ENCODE measurements at regions not wholly inside any gene's neighbourhood (a gene's known extent, or its start where the extent isn't known, plus 50 kb on each side); places are given as distances from the start of the nearest gene placed in this dataset.
"Not testable (repeated sequence)": the region's sequence is repeated elsewhere in the genome, so short reads cannot be mapped to it uniquely, and the experiment has no call there.

- no peaks in the 10 kb centered on the region for H3K9me3 Mint-ChIP-seq
- H3K4me1 Mint-ChIP-seq (ENCODE audit: low read depth), result no peaks in the 10 kb centered on the region
- H3K4me3 Mint-ChIP-seq, result no peak overlapping the region
- no peak overlapping the region for H3K27ac Mint-ChIP-seq
- no peaks in the 10 kb centered on the region for H3K36me3 Mint-ChIP-seq (ENCODE audit: low read depth)
- DNase-seq (ENCODE audit: low spot score), result no peak
- intact Hi-C loops (cut with micrococcal nuclease), result no loop called here
- peaks cover 4% of the 10 kb centered on the region for H3K27me3 Mint-ChIP-seq (ENCODE audit: insufficient read depth)
Observed at GRCh38 chr5:57932761-57933160, 450.1 kb upstream of the ACTBL2 start.

GRCh38 chr5:57931807-57932206 is 449.2 kb upstream of the ACTBL2 start:
- Mint-ChIP-seq H3K4me1 (ENCODE audit: low read depth) (no peaks in the 10 kb centered on the region), H3K36me3 (ENCODE audit: low read depth) (no peaks in the 10 kb centered on the region), H3K4me3 (no peak overlapping the region), H3K27me3 (ENCODE audit: insufficient read depth) (peaks cover 4% of the 10 kb centered on the region), H3K9me3 (no peaks in the 10 kb centered on the region), H3K27ac (no peak overlapping the region)
- no peak for DNase-seq (ENCODE audit: low spot score)
- intact Hi-C loops (cut with micrococcal nuclease), result no loop called here

- Mint-ChIP-seq H3K4me1 (ENCODE audit: low read depth) (no peaks in the 10 kb centered on the region), H3K9me3 (no peaks in the 10 kb centered on the region), H3K36me3 (ENCODE audit: low read depth) (no peaks in the 10 kb centered on the region), H3K4me3 (no peak overlapping the region), H3K27ac (no peak overlapping the region), H3K27me3 (ENCODE audit: insufficient read depth) (peaks cover 4% of the 10 kb centered on the region)
- DNase-seq (ENCODE audit: low spot score), result no peak
- intact Hi-C loops (cut with micrococcal nuclease), result no loop called here
Observed at GRCh38 chr5:57931352-57931751, 448.7 kb upstream of the ACTBL2 start.

GRCh38 chr5:57929271-57929670 is 446.7 kb upstream of the ACTBL2 start:
- no peaks in the 10 kb centered on the region for H3K4me1 Mint-ChIP-seq (ENCODE audit: low read depth)
- peaks cover 4% of the 10 kb centered on the region for H3K27me3 Mint-ChIP-seq (ENCODE audit: insufficient read depth)
- no peaks in the 10 kb centered on the region for H3K36me3 Mint-ChIP-seq (ENCODE audit: low read depth)
- intact Hi-C loops (cut with micrococcal nuclease), result no loop called here
- H3K9me3 Mint-ChIP-seq, result no peaks in the 10 kb centered on the region
- DNase-seq (ENCODE audit: low spot score), result no peak
- no peak overlapping the region for H3K4me3 Mint-ChIP-seq
- H3K27ac Mint-ChIP-seq, result no peak overlapping the region

- DNase-seq (ENCODE audit: low spot score); H3K27me3 Mint-ChIP-seq (ENCODE audit: insufficient read depth); intact Hi-C loops (cut with micrococcal nuclease); H3K36me3 Mint-ChIP-seq (ENCODE audit: low read depth); H3K4me3 Mint-ChIP-seq; H3K9me3 Mint-ChIP-seq; H3K27ac Mint-ChIP-seq; H3K4me1 Mint-ChIP-seq (ENCODE audit: low read depth): not testable (repeated sequence)
Observed at GRCh38 chr5:57923094-57923493, 440.5 kb upstream of the ACTBL2 start.

- Mint-ChIP-seq H3K4me1 (ENCODE audit: low read depth) (no peaks in the 10 kb centered on the region), H3K4me3 (no peak overlapping the region), H3K27ac (no peak overlapping the region), H3K9me3 (no peaks in the 10 kb centered on the region), H3K27me3 (ENCODE audit: insufficient read depth) (no peaks in the 10 kb centered on the region), H3K36me3 (ENCODE audit: low read depth) (no peaks in the 10 kb centered on the region)
- DNase-seq (ENCODE audit: low spot score), result no peak
- intact Hi-C loops (cut with micrococcal nuclease), result no loop called here
Observed at GRCh38 chr5:57917004-57917403, 434.4 kb upstream of the ACTBL2 start.

GRCh38 chr5:57915536-57915935 is 432.9 kb upstream of the ACTBL2 start:
- Mint-ChIP-seq H3K27me3 (ENCODE audit: insufficient read depth) (no peaks in the 10 kb centered on the region), H3K36me3 (ENCODE audit: low read depth) (no peaks in the 10 kb centered on the region), H3K4me3 (no peak overlapping the region), H3K9me3 (no peaks in the 10 kb centered on the region), H3K4me1 (ENCODE audit: low read depth) (no peaks in the 10 kb centered on the region), H3K27ac (no peak overlapping the region)
- intact Hi-C loops (cut with micrococcal nuclease), result no loop called here
- no peak for DNase-seq (ENCODE audit: low spot score)

- H3K4me3 Mint-ChIP-seq, result no peak overlapping the region
- no peaks in the 10 kb centered on the region for H3K27me3 Mint-ChIP-seq (ENCODE audit: insufficient read depth)
- no peak for DNase-seq (ENCODE audit: low spot score)
- no peaks in the 10 kb centered on the region for H3K4me1 Mint-ChIP-seq (ENCODE audit: low read depth)
- H3K27ac Mint-ChIP-seq, result no peak overlapping the region
- H3K36me3 Mint-ChIP-seq (ENCODE audit: low read depth), result no peaks in the 10 kb centered on the region
- intact Hi-C loops (cut with micrococcal nuclease), result no loop called here
- H3K9me3 Mint-ChIP-seq, result no peaks in the 10 kb centered on the region
Observed at GRCh38 chr5:57911438-57911837, 428.8 kb upstream of the ACTBL2 start.

- no peaks in the 10 kb centered on the region for H3K4me1 Mint-ChIP-seq (ENCODE audit: low read depth)
- intact Hi-C loops (cut with micrococcal nuclease), result no loop called here
- peaks cover 5% of the 10 kb centered on the region for H3K27me3 Mint-ChIP-seq (ENCODE audit: insufficient read depth)
- no peak for DNase-seq (ENCODE audit: low spot score)
- H3K4me3 Mint-ChIP-seq, result no peak overlapping the region
- H3K36me3 Mint-ChIP-seq (ENCODE audit: low read depth), result no peaks in the 10 kb centered on the region
- H3K27ac Mint-ChIP-seq, result no peak overlapping the region
- no peaks in the 10 kb centered on the region for H3K9me3 Mint-ChIP-seq
Observed at GRCh38 chr5:57906671-57907070, 424.1 kb upstream of the ACTBL2 start.

- Mint-ChIP-seq H3K4me1 (ENCODE audit: low read depth) (no peaks in the 10 kb centered on the region), H3K9me3 (no peaks in the 10 kb centered on the region), H3K36me3 (ENCODE audit: low read depth) (no peaks in the 10 kb centered on the region), H3K27ac (no peak overlapping the region), H3K4me3 (no peak overlapping the region), H3K27me3 (ENCODE audit: insufficient read depth) (peaks cover 7% of the 10 kb centered on the region)
- DNase-seq (ENCODE audit: low spot score), result no peak
- intact Hi-C loops (cut with micrococcal nuclease), result no loop called here
Observed at GRCh38 chr5:57903458-57903857, 420.8 kb upstream of the ACTBL2 start.

- DNase-seq (ENCODE audit: low spot score), result no peak
- Mint-ChIP-seq H3K27me3 (ENCODE audit: insufficient read depth) (peaks cover 7% of the 10 kb centered on the region), H3K9me3 (no peaks in the 10 kb centered on the region), H3K36me3 (ENCODE audit: low read depth) (no peaks in the 10 kb centered on the region), H3K27ac (no peak overlapping the region), H3K4me1 (ENCODE audit: low read depth) (no peaks in the 10 kb centered on the region), H3K4me3 (no peak overlapping the region)
- intact Hi-C loops (cut with micrococcal nuclease), result no loop called here
Observed at GRCh38 chr5:57902095-57902494, 419.5 kb upstream of the ACTBL2 start.

- no peak for DNase-seq (ENCODE audit: low spot score)
- no peaks in the 10 kb centered on the region for H3K36me3 Mint-ChIP-seq (ENCODE audit: low read depth)
- H3K4me1 Mint-ChIP-seq (ENCODE audit: low read depth), result no peaks in the 10 kb centered on the region
- intact Hi-C loops (cut with micrococcal nuclease), result no loop called here
- no peak overlapping the region for H3K4me3 Mint-ChIP-seq
- H3K27me3 Mint-ChIP-seq (ENCODE audit: insufficient read depth), result peaks cover 7% of the 10 kb centered on the region
- H3K27ac Mint-ChIP-seq, result no peak overlapping the region
- H3K9me3 Mint-ChIP-seq, result no peaks in the 10 kb centered on the region
Observed at GRCh38 chr5:57900381-57900944, 417.9 kb upstream of the ACTBL2 start.

GRCh38 chr5:57896576-57896975 is 414.0 kb upstream of the ACTBL2 start:
- no peak overlapping the region for H3K4me3 Mint-ChIP-seq
- no peak overlapping the region for H3K27ac Mint-ChIP-seq
- intact Hi-C loops (cut with micrococcal nuclease), result no loop called here
- H3K27me3 Mint-ChIP-seq (ENCODE audit: insufficient read depth), result peaks cover 6% of the 10 kb centered on the region
- no peaks in the 10 kb centered on the region for H3K36me3 Mint-ChIP-seq (ENCODE audit: low read depth)
- H3K9me3 Mint-ChIP-seq, result no peaks in the 10 kb centered on the region
- no peaks in the 10 kb centered on the region for H3K4me1 Mint-ChIP-seq (ENCODE audit: low read depth)
- no peak for DNase-seq (ENCODE audit: low spot score)

GRCh38 chr5:57895766-57896165 is 413.2 kb upstream of the ACTBL2 start:
- Mint-ChIP-seq H3K27me3 (ENCODE audit: insufficient read depth) (peaks cover 8% of the 10 kb centered on the region), H3K9me3 (no peaks in the 10 kb centered on the region), H3K27ac (no peak overlapping the region), H3K4me3 (no peak overlapping the region), H3K4me1 (ENCODE audit: low read depth) (no peaks in the 10 kb centered on the region), H3K36me3 (ENCODE audit: low read depth) (no peaks in the 10 kb centered on the region)
- DNase-seq (ENCODE audit: low spot score), result no peak
- intact Hi-C loops (cut with micrococcal nuclease), result no loop called here

Data from activated T-helper 1 cell treated with anti-CD3 and anti-CD28 coated beads, Interleukin-12 subunit alpha, Interleukin-12 subunit beta, Interleukin-2, Interleukin-4 antibody, amounts not matched to agents 30 ng/mL and 10 ng/mL and 1 ng/mL, durations not matched to agents 14 hours and 24 hours and 36 hours (primary cell).